H9 (cell line): ENCODE measurements at regions not wholly inside any gene's neighbourhood (a gene's known extent, or its start where the extent isn't known, plus 50 kb on each side); places are given as distances from the start of the nearest gene placed in this dataset.

Experiments
- DNase-seq: peaks from one replicate; pipeline ENCODE4 v3.0.0-alpha.2; 2017
- H2AFZ ChIP-seq: one replicate; pipeline ENCODE4 v1.6.1; 2013; ENCODE audit warnings: mild to moderate bottlenecking, low read length, control low read depth, moderate library complexity
- H2AK5ac ChIP-seq: 2 replicates; pipeline ENCODE4 v1.6.1; 2013; ENCODE audit warnings: low read length, control low read depth, mixed read lengths; ENCODE audit not compliant: insufficient read length
- H2BK120ac ChIP-seq: one replicate; pipeline ENCODE4 v1.6.1; 2013; ENCODE audit warnings: low read depth, mild to moderate bottlenecking, low read length, control low read depth, inconsistent platforms; ENCODE audit not compliant: poor library complexity, severe bottlenecking
- H2BK12ac ChIP-seq: 2 replicates; pipeline ENCODE4 v1.6.1; 2013; ENCODE audit warnings: low read length, control low read depth, mixed read lengths, low read depth; ENCODE audit not compliant: insufficient read length
- H2BK15ac ChIP-seq: 2 replicates; pipeline ENCODE4 v1.6.1; 2013; ENCODE audit warnings: low read depth, low read length, control low read depth
- H2BK20ac ChIP-seq: one replicate; pipeline ENCODE4 v1.6.1; 2013; ENCODE audit warnings: low read depth, mild to moderate bottlenecking, low read length, control low read depth, inconsistent platforms; ENCODE audit not compliant: poor library complexity, severe bottlenecking
- H2BK5ac ChIP-seq: 2 replicates; pipeline ENCODE4 v1.6.1; 2013; ENCODE audit warnings: low read length, control low read depth, mixed read lengths; ENCODE audit not compliant: insufficient read length
- H3K14ac ChIP-seq: 2 replicates; pipeline ENCODE4 v1.6.1; 2013; ENCODE audit warnings: low read length, control low read depth; ENCODE audit not compliant: insufficient read depth
- H3K18ac ChIP-seq: 2 replicates; pipeline ENCODE4 v1.6.1; 2013; ENCODE audit warnings: low read depth, mild to moderate bottlenecking, mixed read lengths, low read length, control low read depth; ENCODE audit not compliant: insufficient read length
- H3K23ac ChIP-seq: 2 replicates; pipeline ENCODE4 v1.6.1; 2013; ENCODE audit warnings: low read length, control low read depth, mixed read lengths, low read depth; ENCODE audit not compliant: insufficient read length
- H3K23me2 ChIP-seq: 2 replicates; pipeline ENCODE4 v1.6.1; 2013; ENCODE audit warnings: low read depth, mild to moderate bottlenecking, mixed read lengths, low read length, control low read depth; ENCODE audit not compliant: insufficient read length, poor library complexity, severe bottlenecking
- H3K27ac ChIP-seq: 2 replicates; pipeline ENCODE4 v1.5.1; 2013; ENCODE audit warnings: low read length, control low read depth, mixed read lengths, low read depth; ENCODE audit not compliant: insufficient read length
- H3K27me3 ChIP-seq: 2 replicates; pipeline ENCODE4 v1.6.1; 2013; ENCODE audit warnings: low read length, control low read depth, inconsistent platforms; ENCODE audit not compliant: insufficient read depth
- H3K4ac ChIP-seq: 2 replicates; pipeline ENCODE4 v1.6.1; 2013; ENCODE audit warnings: low read depth, mild to moderate bottlenecking, control low read depth, inconsistent platforms, low read length, moderate library complexity
- H3K4me1 ChIP-seq: 2 replicates; pipeline ENCODE4 v1.6.1; 2013; ENCODE audit warnings: low read length, control low read depth, inconsistent platforms; ENCODE audit not compliant: insufficient read depth
- H3K4me2 ChIP-seq: 2 replicates; pipeline ENCODE4 v1.6.1; 2013; ENCODE audit warnings: low read length, control low read depth, mixed read lengths; ENCODE audit not compliant: insufficient read length, insufficient read depth
- H3K56ac ChIP-seq: 2 replicates; pipeline ENCODE4 v1.6.1; 2013; ENCODE audit warnings: low read depth, mild to moderate bottlenecking, mixed read lengths, low read length, control low read depth; ENCODE audit not compliant: insufficient read length
- H3K79me1 ChIP-seq: 2 replicates; pipeline ENCODE4 v1.6.1; 2013; ENCODE audit warnings: low read depth, mild to moderate bottlenecking, moderate library complexity, low read length, control low read depth, inconsistent platforms; ENCODE audit not compliant: insufficient read depth, poor library complexity, severe bottlenecking
- H3K79me2 ChIP-seq: 2 replicates; pipeline ENCODE4 v1.6.1; 2013; ENCODE audit warnings: low read length, control low read depth, inconsistent platforms; ENCODE audit not compliant: insufficient read depth
- H3K9ac ChIP-seq: 2 replicates; pipeline ENCODE4 v1.6.1; 2013; ENCODE audit warnings: low read length, control low read depth, mixed read lengths; ENCODE audit not compliant: insufficient read length; ENCODE audit errors: extremely low read depth
- H3K9me3 ChIP-seq: one replicate; pipeline ENCODE4 v1.6.1; 2013; ENCODE audit warnings: low read depth, low read length, inconsistent platforms; ENCODE audit not compliant: control insufficient read depth
- H3T11ph ChIP-seq: one replicate; pipeline ENCODE4 v1.6.1; 2013; ENCODE audit warnings: mild to moderate bottlenecking, low read length, control low read depth, inconsistent platforms
- H4K20me1 ChIP-seq: one replicate; pipeline ENCODE4 v1.6.1; 2013; ENCODE audit not compliant: control insufficient read depth, insufficient read length, insufficient read depth
- H4K5ac ChIP-seq: 2 replicates; pipeline ENCODE4 v1.6.1; 2013; ENCODE audit warnings: low read depth, mild to moderate bottlenecking, mixed read lengths, low read length, control low read depth; ENCODE audit not compliant: insufficient read length
- H4K8ac ChIP-seq: replicated peaks from 2 replicates; pipeline ENCODE4 v1.6.1; 2013; ENCODE audit warnings: low read length, control low read depth, mixed read lengths, low read depth; ENCODE audit not compliant: insufficient read length
- H4K91ac ChIP-seq: 2 replicates; pipeline ENCODE4 v1.6.1; 2013; ENCODE audit warnings: low read depth, mild to moderate bottlenecking, moderate library complexity, mixed read lengths, low read length, control low read depth; ENCODE audit not compliant: insufficient read length
- H3K27ac Mint-ChIP-seq, 3 experiments: 2 replicates in 2 of 3; 3 replicates in 1 of 3; pipeline ENCODE4 v1.8.0; 2020 to 2021; ENCODE audit warnings: mixed read lengths in 3 of 3, mild to moderate bottlenecking in 1 of 3, moderate library complexity in 1 of 3
- H3K27me3 Mint-ChIP-seq: 2 replicates; pipeline ENCODE4 v1.8.0; 2021; ENCODE audit warnings: low read depth, mild to moderate bottlenecking, moderate library complexity, mixed read lengths
- H3K36me3 Mint-ChIP-seq, 3 experiments: 2 replicates in 2 of 3; 3 replicates in 1 of 3; pipeline ENCODE4 v1.8.0; 2020 to 2021; ENCODE audit warnings: low read depth in 3 of 3, mixed read lengths in 3 of 3; ENCODE audit not compliant: insufficient read depth in 1 of 3
- H3K4me1 Mint-ChIP-seq, 2 experiments: 2 replicates each; pipeline ENCODE4 v1.8.0; 2020; ENCODE audit warnings: mixed read lengths in 2 of 2
- H3K4me3 Mint-ChIP-seq, 2 experiments: 2 replicates in 1 of 2; 3 replicates in 1 of 2; pipeline ENCODE4 v1.8.0; 2020 to 2021; ENCODE audit warnings: mild to moderate bottlenecking in 2 of 2, mixed read lengths in 2 of 2, moderate library complexity in 1 of 2
- H3K9me3 Mint-ChIP-seq, 2 experiments: 2 replicates in 1 of 2; 3 replicates in 1 of 2; pipeline ENCODE4 v1.8.0; 2020; ENCODE audit warnings: mild to moderate bottlenecking in 2 of 2, mixed read lengths in 2 of 2, moderate library complexity in 1 of 2
- CTCF ChIP-seq: fragments of 200-600 bp; sonication (generic); conservative IDR thresholded peaks from 3 replicates; pipeline ENCODE4 v1.8.0; 2021; ENCODE audit warnings: antibody characterized with exemption, mild to moderate bottlenecking
- WGBS: extraction: QIAGEN DNeasy Blood & Tissue Kit; methylation state at CpG from one replicate; pipeline ENCODE4 v1.1.7; 2013; ENCODE audit warnings: missing lambda C conversion rate, low lambda C conversion rate, mixed read lengths; ENCODE audit not compliant: insufficient read length; ENCODE audit errors: extremely low coverage; 5-methylcytosine and 5-hydroxymethylcytosine counted together

DNA sequence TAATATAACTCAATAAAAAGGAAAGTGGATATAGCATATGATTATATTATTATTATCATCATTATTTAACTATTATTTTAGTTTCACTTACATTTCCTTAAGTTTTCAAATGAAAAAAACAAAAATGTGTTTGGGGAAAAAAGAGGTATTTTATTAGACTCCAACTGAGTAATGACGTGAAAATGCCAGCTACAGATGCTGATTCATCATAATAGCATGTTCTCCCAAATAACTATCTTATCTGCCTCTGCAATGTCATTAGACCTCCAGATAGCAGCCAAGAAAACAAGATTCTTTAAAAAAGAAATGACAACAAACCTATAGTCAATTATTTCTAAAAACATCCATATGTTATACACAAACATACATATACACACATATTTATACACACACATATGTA, 1071.9 kb upstream of the TMPRSS15 start:
- Mint-ChIP-seq H3K27me3 (no peaks in the 10 kb centered on the region), H3K27ac (no peak overlapping the region), H3K4me1 (no peaks in the 10 kb centered on the region), H3K9me3 (peaks cover 35 to 39% of the 10 kb centered on the region in 2 experiments), H3K36me3 (peaks cover 16 to 35% (median 19%) of the 10 kb centered on the region in 3 experiments), H3K4me3 (no peak overlapping the region)
- Histone ChIP-seq H3K27me3 (no peaks in the 10 kb centered on the region), H3K79me1 (no peaks in the 10 kb centered on the region), H4K91ac (no peak overlapping the region), H4K20me1 (no peaks in the 10 kb centered on the region), H3K56ac (no peak overlapping the region), H2AK5ac (no peak overlapping the region), H3K4me2 (no peak overlapping the region), H2BK12ac (no peak overlapping the region), H3K4me1 (no peaks in the 10 kb centered on the region), H3K9me3 (peaks cover 8% of the 10 kb centered on the region), H3K23ac (no peak overlapping the region), H3T11ph (no peak overlapping the region), H2BK20ac (no peak overlapping the region), H3K79me2 (no peaks in the 10 kb centered on the region), H2BK15ac (no peak overlapping the region), H4K8ac (no peak overlapping the region), H3K14ac (no peak overlapping the region), H2BK120ac (no peak overlapping the region), H2AFZ (no peak overlapping the region), H3K27ac (no peak overlapping the region), H3K23me2 (no peaks in the 10 kb centered on the region), H3K4ac (no peak overlapping the region), H3K18ac (no peak overlapping the region), H3K9ac (no peak overlapping the region), H2BK5ac (no peak overlapping the region), H4K5ac (no peak overlapping the region)
- TF ChIP-seq CTCF, result no peak
- DNase-seq, result no peak
- WGBS, result no CpG with 5 or more reads among the region's 1 CpG
